GM21447 (cell line): ENCODE measurements at regions not wholly inside any gene's neighbourhood (a gene's known extent, or its start where the extent isn't known, plus 50 kb on each side); places are given as distances from the start of the nearest gene placed in this dataset.
"Not testable (repeated sequence)": the region's sequence is repeated elsewhere in the genome, so short reads cannot be mapped to it uniquely, and the experiment has no call there.

Experiments used
- ATAC-seq: cut with Tn5 transposase; IDR thresholded peaks from one replicate; pipeline ENCODE4 v1.9.1; 2021; ENCODE audit not compliant: unreplicated experiment

DNA sequence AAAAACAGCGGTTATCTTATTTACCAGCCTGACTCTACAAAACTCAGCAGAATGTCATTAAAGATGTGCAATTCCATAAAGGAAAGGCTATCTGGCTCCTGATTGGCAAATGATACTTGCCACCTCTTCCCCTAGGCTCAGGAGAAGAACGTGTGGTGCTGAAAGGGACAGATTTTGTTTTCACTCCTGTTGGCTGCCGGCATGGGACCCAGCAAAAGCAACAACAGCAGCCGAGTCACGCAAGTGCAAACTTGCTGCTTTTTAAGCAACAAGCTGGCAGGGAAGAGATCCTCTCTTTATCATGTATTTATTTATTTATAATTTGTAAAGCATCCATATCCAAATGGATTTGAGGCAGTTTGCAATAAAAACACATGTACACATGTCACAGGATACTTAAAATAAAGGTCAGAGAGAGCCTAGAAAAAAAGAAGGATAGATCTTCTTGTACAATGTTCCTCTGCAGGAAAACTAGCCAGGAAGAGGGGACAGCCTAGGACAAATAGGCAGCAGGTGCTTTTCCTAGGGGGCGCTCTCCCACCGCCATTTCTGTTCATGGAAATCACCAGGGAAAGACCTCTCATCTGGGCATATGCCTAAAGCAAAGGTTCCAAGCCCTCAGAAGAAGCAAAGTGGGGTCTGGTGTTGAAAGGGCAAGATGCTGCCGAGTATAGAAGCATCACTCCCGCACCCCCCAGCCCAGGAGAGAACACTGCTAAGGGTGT, 799.3 kb downstream of the BCL11A start:
- no peak for ATAC-seq

DNA sequence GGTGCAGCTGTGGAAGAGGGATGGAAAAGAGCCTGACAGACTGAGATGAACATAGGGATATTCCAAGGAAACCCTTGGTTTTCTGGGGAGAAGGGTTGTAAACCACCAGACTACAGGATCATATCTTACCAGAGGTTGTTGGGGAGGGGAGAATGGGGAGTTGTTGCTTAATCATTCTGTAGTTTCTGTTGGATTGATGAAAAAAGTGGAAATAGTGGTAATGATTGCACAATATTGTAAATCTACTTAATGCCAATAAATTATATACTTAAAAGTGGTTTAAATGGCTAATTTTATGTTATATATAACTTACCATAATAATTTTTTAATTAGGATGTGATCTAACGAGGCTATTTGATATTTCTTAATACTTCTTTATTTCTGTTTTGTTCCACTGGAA, 800.9 kb downstream of the BCL11A start:
- no peak for ATAC-seq

DNA sequence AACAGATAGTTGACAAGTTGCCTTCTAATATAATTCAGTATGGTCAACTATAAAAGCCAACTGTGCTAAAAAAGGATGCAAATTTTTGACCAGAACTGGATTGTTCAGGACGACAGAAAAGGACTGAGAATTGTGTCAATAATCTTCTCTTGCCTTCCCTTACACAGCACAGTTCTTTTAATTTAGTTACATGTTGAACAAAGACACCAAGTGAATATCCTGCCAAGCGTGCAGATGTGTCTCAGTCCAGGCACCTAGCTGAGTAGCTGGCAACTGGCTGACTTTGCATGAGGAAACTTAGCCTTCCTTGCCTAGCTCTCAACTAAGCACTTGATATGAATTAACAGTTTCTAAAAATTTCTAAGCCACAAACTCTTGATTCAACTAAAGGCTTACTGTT, 801.4 kb downstream of the BCL11A start:
- ATAC-seq = no peak

DNA sequence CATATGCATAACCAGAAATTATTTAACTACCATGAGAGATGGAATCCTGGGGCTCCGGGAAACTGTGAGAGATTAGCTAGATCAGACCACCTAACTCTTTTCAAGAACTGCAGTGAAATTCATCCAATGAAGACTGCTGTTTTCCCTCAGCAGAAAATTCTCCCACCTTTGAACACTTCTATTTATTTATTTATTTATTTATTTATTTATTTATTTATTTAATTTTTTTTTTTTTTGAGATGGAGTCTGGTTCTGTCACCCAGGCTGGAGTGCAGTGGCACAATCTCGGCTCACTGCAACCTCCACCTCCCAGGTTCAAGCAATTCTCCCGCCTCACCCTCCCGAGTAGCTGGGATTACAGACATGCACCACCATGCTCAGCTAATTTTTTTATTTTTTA, 802.2 kb downstream of the BCL11A start:
- not testable (repeated sequence) for ATAC-seq

DNA sequence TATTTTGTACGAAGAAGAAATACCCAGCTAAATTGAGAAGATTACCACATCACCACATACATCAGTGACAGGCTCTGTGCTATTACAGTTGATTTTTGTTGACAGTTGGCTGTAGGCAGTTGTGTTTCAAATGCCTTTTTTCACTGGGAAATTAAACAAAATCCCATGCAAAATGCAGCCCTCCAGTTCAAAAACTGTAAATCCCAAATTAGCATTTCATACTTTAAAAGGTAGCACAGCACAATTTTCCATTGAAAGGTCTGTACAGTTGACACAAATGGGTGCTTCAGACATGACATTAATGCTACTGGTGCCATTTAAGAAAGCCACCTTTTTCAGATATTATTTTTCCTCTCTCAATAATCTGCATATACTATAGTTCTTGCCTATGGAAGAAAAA, 807.2 kb downstream of the BCL11A start:
- ATAC-seq = no peak

DNA sequence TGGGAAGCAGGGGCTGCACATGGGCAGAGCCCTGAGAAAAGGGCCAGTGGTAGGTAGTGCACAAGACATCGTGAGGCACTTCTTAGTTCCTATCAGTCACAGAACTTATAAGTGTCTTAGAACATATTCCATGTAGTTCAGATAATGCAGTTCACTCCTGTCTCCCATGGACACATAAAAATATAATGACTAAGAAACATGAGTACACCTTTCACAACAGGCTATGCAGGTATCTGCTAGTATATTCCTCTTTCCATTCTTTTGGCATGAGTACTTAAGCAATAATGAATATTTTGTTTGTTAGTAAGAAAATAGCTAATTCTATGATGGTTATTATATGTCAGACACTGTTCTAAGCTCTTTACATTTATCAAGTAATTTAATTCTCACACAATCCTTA, 808.4 kb downstream of the BCL11A start:
- ATAC-seq = no peak

DNA sequence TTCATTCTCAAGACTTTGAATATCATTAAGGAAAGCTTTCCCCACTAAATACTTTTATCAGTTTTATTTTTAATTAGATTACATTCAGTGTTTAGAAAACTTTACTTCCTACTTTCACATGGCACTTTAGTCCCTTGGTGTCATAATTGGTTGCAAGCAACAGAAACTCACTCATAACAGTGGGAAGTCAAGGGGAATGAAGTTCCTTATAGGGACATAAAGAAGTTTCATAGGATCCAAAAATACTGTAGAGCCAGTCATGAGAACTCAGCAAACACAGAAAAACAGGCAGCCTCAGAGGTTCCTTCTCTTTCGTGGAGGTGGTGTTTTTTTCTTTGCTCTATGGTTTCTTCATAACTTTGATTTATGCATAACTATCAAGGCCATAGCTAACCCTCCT, 809.0 kb downstream of the BCL11A start:
- no peak for ATAC-seq

DNA sequence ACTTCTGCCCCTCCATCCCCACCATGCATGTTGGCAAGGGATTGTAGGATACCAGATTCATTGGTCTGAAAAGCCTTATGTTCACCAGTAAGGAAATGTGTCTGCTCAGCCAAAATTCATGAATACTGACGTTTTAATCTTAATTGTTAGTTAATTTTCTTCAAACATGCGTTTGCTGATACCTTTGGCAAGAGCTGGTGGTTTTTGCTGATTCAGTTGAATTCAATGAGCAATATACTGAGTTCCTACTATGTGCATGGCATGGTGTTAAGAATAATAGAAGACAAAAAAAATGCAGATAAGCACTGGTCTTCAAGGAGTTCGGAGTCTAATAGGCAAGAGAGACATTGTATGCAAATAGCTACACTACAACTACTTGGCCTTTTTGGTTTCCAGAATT, 811.6 kb downstream of the BCL11A start:
- ATAC-seq = no peak

DNA sequence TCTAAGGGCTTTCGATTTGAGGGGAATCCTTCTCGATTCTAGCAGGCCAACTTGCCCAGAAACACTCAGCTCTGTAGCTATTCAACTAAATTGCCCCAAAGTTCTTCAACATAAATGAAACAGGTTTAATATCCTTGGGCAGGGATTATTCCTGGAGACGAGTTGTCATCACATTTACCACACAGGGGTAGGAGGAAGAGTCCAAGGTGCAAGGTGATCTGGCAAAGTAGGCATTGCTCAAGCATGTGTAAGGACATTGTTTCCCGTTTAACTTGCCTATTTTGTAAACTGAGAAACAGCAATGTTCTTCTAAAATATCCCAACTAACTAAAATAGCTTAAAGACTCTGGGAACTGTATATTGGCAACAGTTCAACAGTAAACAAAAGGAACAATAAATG, 814.3 kb downstream of the BCL11A start:
- no peak for ATAC-seq

DNA sequence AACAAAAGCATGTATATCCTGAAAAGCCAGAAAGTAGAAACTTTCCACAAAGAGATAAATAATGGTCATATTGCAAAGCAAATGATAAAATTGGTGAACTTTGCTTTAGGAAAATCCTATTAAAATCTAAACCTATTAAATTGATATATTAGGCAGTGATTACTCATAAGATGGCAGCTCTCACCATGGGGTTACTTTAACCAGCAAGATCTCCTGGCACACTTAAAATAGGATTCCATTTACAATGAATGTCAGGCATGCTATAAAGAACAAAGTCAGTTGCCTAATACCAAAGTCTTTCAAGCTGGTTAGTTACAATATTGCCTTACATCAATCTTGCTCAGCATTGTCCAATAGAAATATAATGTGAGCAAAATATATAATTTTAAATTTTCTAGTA, 816.2 kb downstream of the BCL11A start:
- no peak for ATAC-seq

DNA sequence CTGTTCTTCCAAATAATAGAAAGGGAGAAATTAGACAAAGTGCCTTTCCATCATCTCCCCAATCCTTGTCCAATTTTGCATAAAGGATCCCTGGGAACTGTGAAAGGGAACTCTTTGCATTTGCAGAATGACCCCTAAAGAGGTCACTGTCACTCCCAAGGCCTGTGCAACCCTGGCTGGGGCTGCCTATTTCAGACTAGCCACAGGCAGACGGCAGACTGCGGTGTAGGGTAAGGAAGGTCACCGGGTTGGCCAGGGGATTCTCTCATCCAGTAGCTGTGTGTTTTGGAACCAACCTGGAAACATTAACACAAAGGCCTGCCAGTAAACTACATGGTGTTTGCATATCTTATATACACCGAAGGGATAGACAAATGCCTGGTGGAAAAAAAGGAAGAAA, 818.7 kb downstream of the BCL11A start:
- no peak for ATAC-seq

DNA sequence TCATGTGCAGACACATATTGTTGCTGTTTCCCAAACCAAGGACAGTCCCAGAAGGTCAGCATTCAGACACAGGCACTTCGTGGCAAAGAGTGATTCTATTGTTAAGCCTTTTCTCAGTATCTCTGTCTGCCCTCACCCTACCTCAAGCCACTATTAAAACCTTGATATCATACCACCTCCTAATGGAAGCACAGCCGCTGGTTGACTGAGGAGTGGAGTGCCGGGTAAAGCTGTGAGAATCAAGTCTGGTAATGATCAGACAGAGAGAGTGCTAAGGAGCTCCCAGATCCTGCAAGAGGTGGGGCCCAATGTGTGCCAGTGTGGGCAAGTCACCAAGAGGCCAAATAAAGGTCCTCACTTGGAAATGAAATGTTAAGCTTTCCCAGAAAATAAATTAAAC, 819.5 kb downstream of the BCL11A start:
- no peak for ATAC-seq

DNA sequence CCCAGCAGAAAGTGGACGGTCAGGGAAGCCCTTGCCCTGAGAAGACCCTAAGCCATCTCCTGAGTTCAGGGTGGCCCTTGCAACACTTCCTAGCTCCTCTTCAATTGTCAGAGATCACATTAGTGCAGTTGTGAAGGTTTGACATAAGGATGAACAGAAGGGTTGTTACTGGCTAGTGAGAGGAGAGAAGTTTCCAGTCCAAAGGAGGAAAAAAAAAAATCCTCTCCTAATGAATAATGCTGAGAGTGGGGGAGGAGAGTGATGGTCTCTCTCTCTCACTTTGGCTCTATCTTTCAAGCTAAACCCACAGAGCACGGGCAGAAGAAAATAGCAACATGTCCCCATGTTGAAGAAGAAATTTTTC, 819.9 kb downstream of the BCL11A start:
- ATAC-seq = no peak

DNA sequence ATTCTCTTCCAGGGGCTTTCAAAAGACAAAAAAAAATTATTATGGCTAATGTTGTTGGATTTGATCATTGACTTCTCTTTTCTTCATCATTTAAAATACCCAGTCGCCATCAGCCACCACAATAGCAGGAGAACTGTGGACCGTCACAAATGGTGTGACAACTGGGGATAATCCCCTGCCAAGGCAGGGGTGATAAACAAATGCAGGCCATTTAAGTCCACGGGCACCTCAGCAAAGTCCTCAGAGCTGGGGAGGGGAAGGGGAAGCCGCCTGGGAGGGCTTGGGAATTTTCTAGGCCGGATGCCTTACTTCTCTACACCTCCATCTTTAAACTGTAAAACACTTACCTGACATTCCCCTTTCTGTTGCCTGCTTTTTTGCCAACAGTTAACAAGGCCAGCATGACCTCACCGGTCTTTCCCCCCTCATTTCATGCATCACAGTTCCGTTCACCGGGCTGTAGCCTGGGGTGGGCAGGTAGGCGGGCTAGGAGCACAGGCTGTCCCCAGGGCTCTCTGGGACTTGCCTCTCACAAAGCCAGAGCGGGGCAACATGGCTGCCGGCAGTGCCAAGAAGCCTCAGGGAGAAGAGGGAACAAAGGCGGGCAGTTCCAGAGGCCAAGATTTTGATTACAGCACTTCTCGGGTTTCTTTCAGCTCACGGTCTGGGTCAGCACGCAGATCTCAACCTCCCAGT, 820.4 kb downstream of the BCL11A start:
- no peak for ATAC-seq

DNA sequence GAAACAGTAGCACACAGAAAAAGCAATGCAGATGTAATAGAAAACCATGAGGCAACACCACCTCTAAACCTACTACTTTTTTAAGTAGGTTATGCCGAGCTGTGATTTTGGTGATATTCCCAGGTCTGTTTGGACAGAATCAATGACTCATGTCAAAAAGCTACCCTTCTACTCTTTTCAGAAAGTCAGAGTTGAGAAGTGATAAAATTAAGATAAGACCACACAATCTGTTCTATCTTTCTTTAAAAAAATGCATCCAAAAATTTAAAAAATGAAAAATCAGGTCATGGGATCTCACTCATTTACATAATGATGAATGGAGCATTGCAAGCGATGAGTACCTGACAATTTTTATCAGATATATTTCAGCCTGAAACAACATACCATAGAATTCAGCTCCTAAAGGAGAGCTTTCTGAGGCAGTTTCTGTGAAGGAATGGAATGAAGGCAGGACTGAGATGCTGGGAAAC, 826.3 kb downstream of the BCL11A start:
- no peak for ATAC-seq

DNA sequence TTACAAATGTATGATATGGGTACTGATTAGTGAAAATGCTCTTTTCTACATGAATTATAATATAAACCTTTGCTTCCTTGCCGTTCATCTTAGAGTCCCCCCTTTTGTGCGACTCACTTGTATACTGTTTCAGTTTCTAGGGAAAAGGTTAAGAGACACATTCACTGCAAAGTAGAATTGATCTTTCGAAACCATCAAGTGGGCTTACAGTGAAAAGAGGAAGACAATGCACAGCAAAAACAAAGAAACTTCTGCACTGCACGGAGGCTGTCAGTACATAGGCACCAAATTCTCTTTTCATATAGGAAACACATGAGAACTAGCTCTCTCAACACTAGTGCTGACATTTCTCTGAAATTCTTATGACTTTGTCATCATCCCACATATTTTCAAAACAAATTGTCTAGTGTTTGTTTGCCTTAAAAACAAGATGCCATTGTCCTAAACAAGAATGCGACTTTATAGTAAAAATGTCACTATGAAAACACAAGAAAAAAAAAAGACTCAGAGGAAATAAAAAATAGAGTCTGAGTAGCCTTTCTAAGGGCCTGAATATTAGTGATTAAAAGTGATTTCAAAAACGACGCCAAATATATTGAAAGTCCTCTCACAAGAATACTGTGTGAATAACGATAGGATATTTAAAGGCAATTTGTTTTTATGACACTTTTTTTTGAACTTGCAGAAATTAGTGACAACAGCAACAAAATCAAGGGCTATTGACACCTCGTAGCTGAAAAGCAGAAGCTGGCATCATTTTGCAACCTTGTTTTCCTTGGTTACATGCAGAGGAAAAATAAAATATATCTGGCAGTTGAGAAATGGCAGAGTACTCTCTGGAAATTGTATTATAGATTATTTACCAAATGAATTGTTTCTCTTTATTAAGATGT, 827.0 kb downstream of the BCL11A start:
- ATAC-seq = no peak

DNA sequence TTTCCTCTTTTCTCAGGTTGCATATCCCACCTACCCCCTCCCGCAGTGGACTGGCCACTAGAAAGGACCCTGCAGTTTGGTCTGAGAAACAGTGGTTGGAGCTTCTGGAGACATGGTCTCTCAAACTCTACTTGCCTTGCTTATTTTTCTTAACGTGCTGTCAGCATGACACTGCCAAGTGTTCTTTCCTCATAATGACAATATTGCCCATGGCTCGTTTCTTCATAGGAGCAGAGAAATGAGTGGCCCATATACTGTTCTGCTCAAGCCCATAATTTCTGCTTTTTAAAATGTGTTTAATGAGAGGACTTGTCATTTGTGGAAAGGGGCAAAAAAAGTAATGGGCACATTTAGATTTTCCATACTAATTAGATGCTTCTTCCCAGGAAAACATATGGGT, 828.7 kb downstream of the BCL11A start:
- ATAC-seq = no peak

DNA sequence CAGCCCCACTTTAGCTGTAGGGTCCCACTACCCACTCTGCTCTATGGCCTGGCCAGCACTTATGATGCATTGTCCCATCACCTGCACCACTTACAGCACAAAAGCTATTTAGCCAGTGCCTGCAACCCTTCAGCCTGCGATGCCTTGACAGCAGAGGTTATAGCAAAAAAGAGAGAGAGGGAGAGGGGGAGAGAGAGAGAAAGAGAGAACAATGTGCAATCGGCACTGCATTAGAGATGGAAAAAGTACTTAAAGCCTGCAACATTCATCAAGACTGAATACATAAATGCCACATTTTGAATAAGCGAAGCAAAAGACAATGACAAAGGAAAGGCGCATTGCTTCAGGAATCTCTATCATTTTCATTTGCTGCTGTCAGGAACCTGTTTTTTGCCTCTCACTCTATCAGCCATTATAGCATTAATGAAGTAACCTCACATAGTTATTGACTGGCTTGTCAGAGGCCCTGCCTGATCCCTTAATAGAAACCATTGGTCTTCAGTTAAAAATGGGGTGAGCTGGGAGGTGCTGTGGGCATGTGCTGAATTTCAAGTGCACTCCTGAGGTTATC, 833.1 kb downstream of the BCL11A start:
- ATAC-seq = no peak

DNA sequence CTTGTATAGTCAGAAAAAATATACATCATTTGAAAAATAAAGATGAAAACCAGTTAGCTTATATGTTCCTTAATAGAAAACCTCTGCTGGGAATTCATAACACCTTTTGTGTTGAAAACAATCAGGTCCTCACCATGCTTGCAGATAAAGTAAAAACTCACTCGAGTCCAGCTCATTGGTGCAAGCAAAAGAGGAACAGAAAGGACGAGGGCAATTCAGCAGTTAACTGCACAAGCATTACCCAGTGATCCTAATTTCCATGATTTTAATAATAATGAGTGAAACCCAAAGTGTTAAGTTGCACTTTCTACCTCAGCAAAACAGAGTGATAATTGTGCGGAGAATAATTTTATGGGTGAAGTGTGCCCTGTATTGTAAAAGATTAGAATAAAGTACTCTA, 839.9 kb downstream of the BCL11A start:
- no peak for ATAC-seq

DNA sequence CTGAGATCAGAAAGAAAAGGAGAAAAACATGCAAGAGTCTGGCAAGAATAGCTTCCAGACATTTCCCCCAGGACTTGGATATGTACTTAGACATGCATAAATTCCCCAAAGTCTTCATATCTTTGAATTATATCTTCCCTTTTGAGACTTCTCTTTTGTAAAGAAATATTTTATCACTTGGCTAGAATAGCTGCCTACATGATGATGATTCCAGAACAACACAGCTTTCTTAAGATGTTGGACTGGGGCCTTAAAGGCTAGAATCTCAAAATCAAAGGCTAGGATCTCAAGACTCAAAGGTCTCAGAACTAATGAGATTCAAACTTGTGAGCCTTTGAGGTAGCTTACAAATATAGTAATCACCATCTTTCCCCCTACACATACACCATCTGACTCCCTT, 842.3 kb downstream of the BCL11A start:
- ATAC-seq = no peak

DNA sequence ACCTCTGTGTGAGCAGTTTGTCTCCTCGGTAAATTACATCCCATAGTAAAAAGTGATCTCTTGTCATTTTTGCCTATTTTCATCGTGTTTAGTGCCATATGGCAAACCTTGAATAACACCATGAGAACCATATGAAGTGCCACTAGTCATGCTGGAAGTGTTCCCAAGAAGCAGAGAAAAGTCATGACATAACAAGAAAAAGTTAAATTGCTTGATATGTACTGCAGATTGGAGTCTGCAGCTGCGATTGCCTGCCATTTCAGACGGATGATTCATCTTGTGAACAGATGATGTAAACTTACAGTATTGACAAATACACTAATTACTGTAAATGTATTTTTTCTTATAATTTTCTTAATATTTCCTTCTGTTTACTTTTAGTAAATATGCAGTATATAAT, 846.7 kb downstream of the BCL11A start:
- ATAC-seq = no peak

DNA sequence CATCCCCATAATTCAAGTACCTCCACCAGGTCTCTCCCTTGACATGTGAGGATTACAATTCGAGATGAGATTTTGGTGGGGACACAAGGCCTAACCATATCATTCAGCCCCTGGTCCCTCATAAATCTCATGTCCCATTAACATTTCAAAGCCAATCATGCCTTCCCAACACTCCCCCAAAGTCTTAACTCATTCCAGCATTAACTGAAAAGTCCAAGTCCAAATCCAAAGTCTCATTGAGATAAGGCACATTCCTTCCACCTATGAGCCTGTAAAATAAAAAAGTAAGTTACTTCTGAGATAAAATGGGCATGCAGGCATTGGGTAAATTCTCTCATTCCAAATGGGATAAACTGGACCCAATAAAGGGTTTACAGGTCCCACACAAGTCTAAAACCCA, 849.7 kb downstream of the BCL11A start:
- no peak for ATAC-seq
